SK-N-SH treated with all-trans-retinoic acid at 6 μM for 48 hours (cell line): ENCODE measurements at regions not wholly inside any gene's neighbourhood (a gene's known extent, or its start where the extent isn't known, plus 50 kb on each side); places are given as distances from the start of the nearest gene placed in this dataset.

Experiments
- ATAC-seq: fragments of 200-7000 bp; cut with Tn5 transposase; 3 replicates; pipeline ENCODE4 v1.9.1; 2020; ENCODE audit warnings: mild to moderate bottlenecking, moderate library complexity
- ARNTL ChIP-seq: fragments of 450-650 bp; formaldehyde crosslinking; IDR thresholded peaks from 2 replicates; pipeline ENCODE4 v1.5.0; 2020; ENCODE audit warnings: low read depth, mild to moderate bottlenecking, moderate library complexity, borderline replicate concordance
- BACH2 ChIP-seq: fragments of 250-450 bp; sonication (Bioruptor Pico); IDR thresholded peaks from 2 replicates; pipeline ENCODE4 v1.9.0; 2021; ENCODE audit warnings: mild to moderate bottlenecking, borderline replicate concordance
- CSDC2 ChIP-seq: fragments of 250-450 bp; sonication (Bioruptor Pico); IDR thresholded peaks from 2 replicates; pipeline ENCODE4 v1.5.0; 2020; ENCODE audit warnings: mild to moderate bottlenecking, moderate library complexity
- ESRRG ChIP-seq: fragments of 250-450 bp; sonication (Bioruptor Pico); IDR thresholded peaks from 2 replicates; pipeline ENCODE4 v1.6.1; 2021; ENCODE audit warnings: mild to moderate bottlenecking
- GLIS3 ChIP-seq: fragments of 250-450 bp; sonication (Bioruptor Pico); IDR thresholded peaks from 2 replicates; pipeline ENCODE4 v1.5.0; 2020; ENCODE audit warnings: mild to moderate bottlenecking, moderate library complexity
- ISL1 ChIP-seq: fragments of 250-450 bp; sonication (Bioruptor Pico); IDR thresholded peaks from 2 replicates; pipeline ENCODE4 v2.1.2; 2022; ENCODE audit warnings: mild to moderate bottlenecking, moderate library complexity
- OSR1 ChIP-seq: fragments of 250-450 bp; sonication (Bioruptor Pico); IDR thresholded peaks from 2 replicates; pipeline ENCODE4 v1.8.0; 2022; ENCODE audit warnings: moderate library complexity, mild to moderate bottlenecking, inconsistent platforms
- PPARA ChIP-seq: fragments of 250-450 bp; sonication (Bioruptor Pico); IDR thresholded peaks from 2 replicates; pipeline ENCODE4 v1.5.0; 2020; ENCODE audit warnings: mild to moderate bottlenecking, borderline replicate concordance
- RARB ChIP-seq: fragments of 250-450 bp; sonication (Bioruptor Pico); IDR thresholded peaks from 2 replicates; pipeline ENCODE4 v1.8.0; 2021; ENCODE audit warnings: mild to moderate bottlenecking, moderate library complexity
- SNAI2 ChIP-seq: fragments of 250-450 bp; sonication (Bioruptor Pico); IDR thresholded peaks from 2 replicates; pipeline ENCODE4 v1.5.0; 2020; ENCODE audit warnings: mild to moderate bottlenecking, moderate library complexity
- TCF4 ChIP-seq: fragments of 250-450 bp; sonication (Bioruptor Pico); IDR thresholded peaks from 2 replicates; pipeline ENCODE4 v1.8.0; 2021; ENCODE audit warnings: mild to moderate bottlenecking, moderate library complexity, borderline replicate concordance
- TOX ChIP-seq: fragments of 250-450 bp; sonication (Bioruptor Pico); IDR thresholded peaks from 2 replicates; pipeline ENCODE4 v1.8.0; 2021; ENCODE audit warnings: mild to moderate bottlenecking, moderate library complexity, borderline replicate concordance
- ZC3H10 ChIP-seq: fragments of 250-450 bp; sonication (Bioruptor Pico); IDR thresholded peaks from 2 replicates; pipeline ENCODE4 v1.5.1; 2021; ENCODE audit warnings: mild to moderate bottlenecking, moderate library complexity
- ZFP3 ChIP-seq: fragments of 250-450 bp; sonication (Bioruptor Pico); IDR thresholded peaks from 2 replicates; pipeline ENCODE4 v1.5.0; 2020; ENCODE audit warnings: mild to moderate bottlenecking, moderate library complexity
- ZFP30 ChIP-seq: fragments of 450-650 bp; formaldehyde crosslinking; IDR thresholded peaks from 2 replicates; pipeline ENCODE4 v1.5.0; 2022; ENCODE audit warnings: mild to moderate bottlenecking, moderate library complexity
- ZNF565 ChIP-seq: fragments of 450-650 bp; formaldehyde crosslinking; conservative IDR thresholded peaks from 2 replicates; pipeline ENCODE4 v1.5.0; 2020; ENCODE audit warnings: low read depth, mild to moderate bottlenecking, moderate library complexity
- ZNF70 ChIP-seq: fragments of 450-650 bp; formaldehyde crosslinking; IDR thresholded peaks from 2 replicates; pipeline ENCODE4 v1.5.0; 2020; ENCODE audit warnings: mild to moderate bottlenecking, moderate library complexity
- ZNF8 ChIP-seq: fragments of 450-650 bp; formaldehyde crosslinking; IDR thresholded peaks from 2 replicates; pipeline ENCODE4 v1.5.0; 2020; ENCODE audit warnings: mild to moderate bottlenecking, moderate library complexity
- TF ChIP-seq, protein P1 (sequence below): fragments of 250-450 bp; sonication (Bioruptor Pico); IDR thresholded peaks from 2 replicates; pipeline ENCODE4 v1.5.0; 2020; ENCODE audit warnings: mild to moderate bottlenecking, moderate library complexity
- TF ChIP-seq, protein P2 (sequence below): fragments of 250-450 bp; sonication (Bioruptor Pico); IDR thresholded peaks from 2 replicates; pipeline ENCODE4 v1.5.1; 2021; ENCODE audit warnings: mild to moderate bottlenecking, moderate library complexity
- TF ChIP-seq, protein P3 (sequence below): fragments of 250-450 bp; sonication (Bioruptor Pico); IDR thresholded peaks from 2 replicates; pipeline ENCODE4 v1.5.1; 2020; ENCODE audit warnings: low read depth, mild to moderate bottlenecking, moderate library complexity
- TF ChIP-seq, protein P4 (sequence below): fragments of 250-450 bp; sonication (Bioruptor Pico); IDR thresholded peaks from 2 replicates; pipeline ENCODE4 v1.8.0; 2020; ENCODE audit warnings: mild to moderate bottlenecking, moderate library complexity, borderline replicate concordance
- TF ChIP-seq, protein P5 (sequence below): fragments of 250-450 bp; sonication (Bioruptor Pico); IDR thresholded peaks from 2 replicates; pipeline ENCODE4 v1.8.0; 2021; ENCODE audit warnings: low read depth, mild to moderate bottlenecking, moderate library complexity, borderline replicate concordance

DNA sequence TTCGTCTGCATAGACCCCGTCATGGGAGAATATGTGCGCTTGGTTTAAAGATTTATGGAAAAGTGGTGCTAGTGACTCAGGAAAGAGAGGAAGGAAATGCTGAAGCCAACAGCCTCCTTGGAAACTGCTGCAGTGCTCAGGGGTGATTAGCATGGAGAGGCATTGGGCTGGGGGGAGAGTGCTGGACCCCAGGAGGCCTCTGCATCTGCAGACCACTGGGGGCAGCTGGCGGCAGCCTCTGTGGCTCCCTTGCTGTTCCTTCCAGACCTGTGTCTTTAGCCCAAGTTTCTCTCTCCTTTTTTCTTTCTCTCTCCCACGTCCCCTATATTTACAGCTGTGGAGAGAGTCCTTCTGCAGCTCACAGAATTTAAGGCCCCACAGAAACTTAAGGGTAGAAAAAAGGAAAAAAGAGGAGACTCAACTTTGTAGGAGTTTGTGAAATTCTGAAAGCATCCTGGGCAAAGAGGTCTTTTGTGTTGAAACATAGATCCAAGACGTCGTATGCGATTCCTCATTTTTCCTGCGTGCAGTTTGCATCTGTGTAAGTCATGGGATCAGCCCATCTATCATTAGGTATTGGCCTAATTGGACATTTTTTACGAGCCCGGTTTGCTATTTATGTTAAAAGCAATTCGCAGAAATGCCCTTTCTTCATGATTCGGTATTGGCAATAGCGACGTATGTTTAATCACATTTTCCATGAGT is 116.2 kb upstream of the ZNF536 start:
- TF ChIP-seq, protein P1, sequence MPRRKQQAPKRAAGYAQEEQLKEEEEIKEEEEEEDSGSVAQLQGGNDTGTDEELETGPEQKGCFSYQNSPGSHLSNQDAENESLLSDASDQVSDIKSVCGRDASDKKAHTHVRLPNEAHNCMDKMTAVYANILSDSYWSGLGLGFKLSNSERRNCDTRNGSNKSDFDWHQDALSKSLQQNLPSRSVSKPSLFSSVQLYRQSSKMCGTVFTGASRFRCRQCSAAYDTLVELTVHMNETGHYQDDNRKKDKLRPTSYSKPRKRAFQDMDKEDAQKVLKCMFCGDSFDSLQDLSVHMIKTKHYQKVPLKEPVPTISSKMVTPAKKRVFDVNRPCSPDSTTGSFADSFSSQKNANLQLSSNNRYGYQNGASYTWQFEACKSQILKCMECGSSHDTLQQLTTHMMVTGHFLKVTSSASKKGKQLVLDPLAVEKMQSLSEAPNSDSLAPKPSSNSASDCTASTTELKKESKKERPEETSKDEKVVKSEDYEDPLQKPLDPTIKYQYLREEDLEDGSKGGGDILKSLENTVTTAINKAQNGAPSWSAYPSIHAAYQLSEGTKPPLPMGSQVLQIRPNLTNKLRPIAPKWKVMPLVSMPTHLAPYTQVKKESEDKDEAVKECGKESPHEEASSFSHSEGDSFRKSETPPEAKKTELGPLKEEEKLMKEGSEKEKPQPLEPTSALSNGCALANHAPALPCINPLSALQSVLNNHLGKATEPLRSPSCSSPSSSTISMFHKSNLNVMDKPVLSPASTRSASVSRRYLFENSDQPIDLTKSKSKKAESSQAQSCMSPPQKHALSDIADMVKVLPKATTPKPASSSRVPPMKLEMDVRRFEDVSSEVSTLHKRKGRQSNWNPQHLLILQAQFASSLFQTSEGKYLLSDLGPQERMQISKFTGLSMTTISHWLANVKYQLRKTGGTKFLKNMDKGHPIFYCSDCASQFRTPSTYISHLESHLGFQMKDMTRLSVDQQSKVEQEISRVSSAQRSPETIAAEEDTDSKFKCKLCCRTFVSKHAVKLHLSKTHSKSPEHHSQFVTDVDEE (CRISPR knock-in tag): no peak
- TF ChIP-seq ZC3H10 (CRISPR knock-in tag): no peak
- TF ChIP-seq, protein P2, sequence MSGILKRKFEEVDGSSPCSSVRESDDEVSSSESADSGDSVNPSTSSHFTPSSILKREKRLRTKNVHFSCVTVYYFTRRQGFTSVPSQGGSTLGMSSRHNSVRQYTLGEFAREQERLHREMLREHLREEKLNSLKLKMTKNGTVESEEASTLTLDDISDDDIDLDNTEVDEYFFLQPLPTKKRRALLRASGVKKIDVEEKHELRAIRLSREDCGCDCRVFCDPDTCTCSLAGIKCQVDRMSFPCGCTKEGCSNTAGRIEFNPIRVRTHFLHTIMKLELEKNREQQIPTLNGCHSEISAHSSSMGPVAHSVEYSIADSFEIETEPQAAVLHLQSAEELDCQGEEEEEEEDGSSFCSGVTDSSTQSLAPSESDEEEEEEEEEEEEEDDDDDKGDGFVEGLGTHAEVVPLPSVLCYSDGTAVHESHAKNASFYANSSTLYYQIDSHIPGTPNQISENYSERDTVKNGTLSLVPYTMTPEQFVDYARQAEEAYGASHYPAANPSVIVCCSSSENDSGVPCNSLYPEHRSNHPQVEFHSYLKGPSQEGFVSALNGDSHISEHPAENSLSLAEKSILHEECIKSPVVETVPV (CRISPR knock-in tag): no peak
- no peak for TF ChIP-seq SNAI2 (CRISPR knock-in tag)
- TF ChIP-seq ZNF565 (CRISPR knock-in tag): no peak
- TF ChIP-seq, protein P3, sequence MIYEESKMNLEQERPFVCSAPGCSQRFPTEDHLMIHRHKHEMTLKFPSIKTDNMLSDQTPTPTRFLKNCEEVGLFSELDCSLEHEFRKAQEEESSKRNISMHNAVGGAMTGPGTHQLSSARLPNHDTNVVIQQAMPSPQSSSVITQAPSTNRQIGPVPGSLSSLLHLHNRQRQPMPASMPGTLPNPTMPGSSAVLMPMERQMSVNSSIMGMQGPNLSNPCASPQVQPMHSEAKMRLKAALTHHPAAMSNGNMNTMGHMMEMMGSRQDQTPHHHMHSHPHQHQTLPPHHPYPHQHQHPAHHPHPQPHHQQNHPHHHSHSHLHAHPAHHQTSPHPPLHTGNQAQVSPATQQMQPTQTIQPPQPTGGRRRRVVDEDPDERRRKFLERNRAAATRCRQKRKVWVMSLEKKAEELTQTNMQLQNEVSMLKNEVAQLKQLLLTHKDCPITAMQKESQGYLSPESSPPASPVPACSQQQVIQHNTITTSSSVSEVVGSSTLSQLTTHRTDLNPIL (CRISPR knock-in tag): no peak
- TF ChIP-seq ZNF70: no peak
- no peak for TF ChIP-seq ISL1 (CRISPR knock-in tag)
- TF ChIP-seq ESRRG (CRISPR knock-in tag): no peak
- TF ChIP-seq GLIS3 (CRISPR knock-in tag): no peak
- TF ChIP-seq, all 23 proteins: peak for 0
- no peak for ATAC-seq

DNA sequence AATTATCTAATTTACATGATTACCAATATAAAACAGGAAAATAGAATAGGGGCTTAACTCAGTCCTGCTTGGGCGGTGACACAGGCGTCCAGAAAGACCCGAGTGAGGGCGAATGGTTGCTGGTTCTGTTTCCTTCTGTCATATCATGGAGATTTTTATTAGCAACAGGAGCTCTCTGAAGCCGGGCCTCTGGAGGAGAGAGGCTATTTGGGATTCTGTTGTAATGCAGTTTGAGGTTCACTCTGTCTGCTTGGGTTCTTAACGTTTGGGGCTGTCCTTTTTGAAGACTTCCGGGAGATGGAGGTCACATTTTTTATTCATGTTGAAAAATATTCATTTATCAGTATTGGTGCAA is 115.7 kb upstream of the ZNF536 start:
- no peak for ATAC-seq
- TF ChIP-seq OSR1 (no peak), ESRRG (CRISPR knock-in tag) (no peak), TCF4 (CRISPR knock-in tag) (no peak), SNAI2 (CRISPR knock-in tag) (no peak), ZNF70 (no peak), ZFP30 (no peak), ZNF565 (CRISPR knock-in tag) (no peak), GLIS3 (CRISPR knock-in tag) (no peak), ISL1 (CRISPR knock-in tag) (no peak), ZC3H10 (CRISPR knock-in tag) (no peak), TOX (CRISPR knock-in tag) (no peak)
- TF ChIP-seq, protein P2 (CRISPR knock-in tag): no peak

DNA sequence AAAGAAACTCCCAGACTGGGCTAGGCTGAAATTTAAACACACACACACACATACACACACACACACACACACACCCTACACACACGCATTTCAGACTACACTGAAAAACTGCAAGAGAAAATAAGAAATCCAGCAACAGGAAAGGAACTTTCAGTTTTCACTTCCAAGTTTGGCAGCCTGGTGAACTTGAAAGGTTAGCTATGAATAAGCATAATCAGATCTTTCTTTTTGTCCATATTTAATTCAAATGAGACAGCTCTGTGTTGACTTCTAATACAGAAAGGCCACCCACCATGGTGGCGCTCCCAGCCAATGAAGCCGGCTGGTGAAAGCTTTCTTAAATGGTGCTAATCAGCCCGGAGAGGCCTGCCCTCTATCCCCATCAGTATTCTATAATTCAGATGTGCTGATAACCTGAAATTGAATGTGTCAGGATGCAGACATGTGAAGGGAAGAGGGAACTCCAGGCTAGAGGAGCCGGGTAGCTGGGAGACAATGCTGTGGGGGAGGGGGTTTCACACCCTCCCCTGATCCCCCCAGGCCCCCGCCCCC is 108.3 kb upstream of the ZNF536 start:
- ATAC-seq: no peak
- TF ChIP-seq OSR1: no peak
- TF ChIP-seq BACH2 (CRISPR knock-in tag): no peak
- TF ChIP-seq, protein P4, sequence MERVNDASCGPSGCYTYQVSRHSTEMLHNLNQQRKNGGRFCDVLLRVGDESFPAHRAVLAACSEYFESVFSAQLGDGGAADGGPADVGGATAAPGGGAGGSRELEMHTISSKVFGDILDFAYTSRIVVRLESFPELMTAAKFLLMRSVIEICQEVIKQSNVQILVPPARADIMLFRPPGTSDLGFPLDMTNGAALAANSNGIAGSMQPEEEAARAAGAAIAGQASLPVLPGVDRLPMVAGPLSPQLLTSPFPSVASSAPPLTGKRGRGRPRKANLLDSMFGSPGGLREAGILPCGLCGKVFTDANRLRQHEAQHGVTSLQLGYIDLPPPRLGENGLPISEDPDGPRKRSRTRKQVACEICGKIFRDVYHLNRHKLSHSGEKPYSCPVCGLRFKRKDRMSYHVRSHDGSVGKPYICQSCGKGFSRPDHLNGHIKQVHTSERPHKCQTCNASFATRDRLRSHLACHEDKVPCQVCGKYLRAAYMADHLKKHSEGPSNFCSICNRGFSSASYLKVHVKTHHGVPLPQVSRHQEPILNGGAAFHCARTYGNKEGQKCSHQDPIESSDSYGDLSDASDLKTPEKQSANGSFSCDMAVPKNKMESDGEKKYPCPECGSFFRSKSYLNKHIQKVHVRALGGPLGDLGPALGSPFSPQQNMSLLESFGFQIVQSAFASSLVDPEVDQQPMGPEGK (CRISPR knock-in tag): no peak
- TF ChIP-seq, protein P2 (CRISPR knock-in tag): no peak
- no peak for TF ChIP-seq PPARA (CRISPR knock-in tag)
- TF ChIP-seq ZFP3 (CRISPR knock-in tag): no peak
- no peak for TF ChIP-seq SNAI2 (CRISPR knock-in tag)
- no peak for TF ChIP-seq GLIS3 (CRISPR knock-in tag)
- TF ChIP-seq, protein P5, sequence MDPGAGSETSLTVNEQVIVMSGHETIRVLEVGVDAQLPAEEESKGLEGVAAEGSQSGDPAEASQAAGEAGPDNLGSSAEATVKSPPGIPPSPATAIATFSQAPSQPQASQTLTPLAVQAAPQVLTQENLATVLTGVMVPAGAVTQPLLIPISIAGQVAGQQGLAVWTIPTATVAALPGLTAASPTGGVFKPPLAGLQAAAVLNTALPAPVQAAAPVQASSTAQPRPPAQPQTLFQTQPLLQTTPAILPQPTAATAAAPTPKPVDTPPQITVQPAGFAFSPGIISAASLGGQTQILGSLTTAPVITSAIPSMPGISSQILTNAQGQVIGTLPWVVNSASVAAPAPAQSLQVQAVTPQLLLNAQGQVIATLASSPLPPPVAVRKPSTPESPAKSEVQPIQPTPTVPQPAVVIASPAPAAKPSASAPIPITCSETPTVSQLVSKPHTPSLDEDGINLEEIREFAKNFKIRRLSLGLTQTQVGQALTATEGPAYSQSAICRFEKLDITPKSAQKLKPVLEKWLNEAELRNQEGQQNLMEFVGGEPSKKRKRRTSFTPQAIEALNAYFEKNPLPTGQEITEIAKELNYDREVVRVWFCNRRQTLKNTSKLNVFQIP (CRISPR knock-in tag): no peak
- TF ChIP-seq TCF4 (CRISPR knock-in tag): no peak
- TF ChIP-seq ESRRG (CRISPR knock-in tag): no peak
- no peak for TF ChIP-seq ARNTL
- TF ChIP-seq CSDC2 (CRISPR knock-in tag): no peak
- TF ChIP-seq, protein P3 (CRISPR knock-in tag): no peak
- no peak for TF ChIP-seq TOX (CRISPR knock-in tag)
- no peak for TF ChIP-seq RARB (CRISPR knock-in tag)
- no peak for TF ChIP-seq ZNF8 (CRISPR knock-in tag)
